GM20431 (cell line): ENCODE measurements at regions not wholly inside any gene's neighbourhood (a gene's known extent, or its start where the extent isn't known, plus 50 kb on each side); places are given as distances from the start of the nearest gene placed in this dataset.
"Not testable (repeated sequence)": the region's sequence is repeated elsewhere in the genome, so short reads cannot be mapped to it uniquely, and the experiment has no call there.

Experiments used
- in situ Hi-C: fragments of 300-500 bp; cut with MseI, MboI; formaldehyde crosslinking; loops from one replicate; pipeline ENCODE4 v1.15.0; 2020; ENCODE audit warnings: low sequenced_read_pairs; ENCODE audit not compliant: unreplicated experiment

DNA sequence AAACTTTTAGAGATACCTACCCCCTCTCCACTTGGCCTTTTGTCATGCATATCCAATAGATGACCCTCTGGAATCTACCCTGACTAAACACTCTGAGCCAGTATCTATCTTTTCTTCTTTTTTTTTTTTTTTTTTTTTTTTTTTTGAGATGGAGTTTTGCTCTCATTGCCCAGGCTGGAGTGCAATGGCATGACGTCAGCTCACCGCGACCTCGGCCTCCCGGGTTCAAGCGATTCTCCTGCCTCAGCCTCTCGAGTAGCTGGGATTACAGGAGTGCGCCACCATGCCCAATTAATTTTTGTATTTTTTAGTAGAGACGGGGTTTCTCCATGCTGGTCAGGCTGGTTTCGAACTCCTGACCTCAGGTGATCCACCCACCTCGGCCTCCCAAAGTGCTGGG lies 50.8 kb upstream of the GRIN2B start:
- in situ Hi-C loops = not testable (repeated sequence)

DNA sequence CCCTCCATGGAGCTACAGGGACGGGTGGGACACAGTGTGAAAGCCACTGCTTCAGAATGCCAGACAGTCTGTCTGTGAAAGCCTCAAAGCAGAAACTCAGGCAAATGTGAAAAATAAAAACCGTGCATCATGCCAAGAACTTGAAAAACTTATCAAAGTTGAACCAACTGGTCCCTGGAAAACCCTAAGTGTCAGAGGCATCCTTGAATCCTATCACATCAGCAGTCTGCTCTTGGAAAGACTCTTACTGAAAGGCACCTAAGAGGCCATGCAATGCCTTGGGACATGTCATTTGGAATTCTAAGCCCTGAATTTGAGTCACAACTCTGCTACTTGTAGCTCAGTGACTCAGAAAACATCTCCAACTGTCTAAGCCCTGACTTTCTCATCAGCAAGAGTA lies 62.4 kb upstream of the GRIN2B start:
- in situ Hi-C loops = no loop called here

DNA sequence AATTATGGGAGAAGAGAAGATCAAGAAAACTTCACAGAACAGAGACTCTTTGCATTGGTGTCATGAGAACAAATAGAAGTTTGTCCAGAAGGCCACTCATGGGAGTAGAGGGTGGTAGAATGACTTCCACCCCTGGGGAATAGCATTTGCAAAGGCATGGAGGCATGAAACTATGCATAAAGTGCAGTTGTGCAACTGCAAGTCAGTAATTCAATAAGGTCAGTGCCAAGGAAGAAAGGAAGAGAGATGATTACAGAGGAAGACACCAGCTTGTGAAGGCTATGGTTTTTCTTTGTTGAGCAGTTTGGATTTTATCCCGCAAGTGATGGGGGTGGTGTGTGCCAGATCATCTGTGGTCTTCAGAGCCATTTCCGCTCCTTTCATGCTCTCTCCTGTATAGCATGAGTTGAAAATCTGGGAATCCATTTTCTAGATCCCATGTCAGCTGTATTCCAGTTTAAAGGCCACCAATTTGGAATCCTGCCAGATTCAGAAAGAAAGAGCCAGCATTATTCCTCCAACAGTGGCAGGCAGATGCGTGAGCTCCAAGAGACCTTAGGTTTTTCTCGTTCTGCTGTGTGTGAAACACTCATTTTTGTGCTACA lies 67.6 kb upstream of the GRIN2B start:
- in situ Hi-C loops = no loop called here

DNA sequence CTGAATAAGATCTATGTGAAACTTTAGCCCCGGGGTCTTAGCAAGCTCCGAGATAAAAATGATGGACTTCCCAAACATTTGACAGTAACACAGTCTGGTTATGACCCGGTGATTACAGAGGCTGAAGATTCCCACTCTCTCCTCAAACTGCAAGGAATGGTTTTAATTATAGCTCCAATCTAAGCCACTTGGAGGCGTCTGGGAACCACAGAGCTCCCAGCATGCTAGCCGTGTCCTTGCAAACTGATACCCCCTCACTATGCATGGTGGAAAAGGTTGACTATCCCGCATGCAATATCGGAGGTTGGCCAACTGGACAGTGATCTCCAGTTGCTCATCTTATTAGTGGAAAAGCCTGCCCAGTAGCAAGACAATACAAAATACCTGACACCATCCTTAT lies 76.5 kb upstream of the GRIN2B start:
- in situ Hi-C loops = no loop called here

DNA sequence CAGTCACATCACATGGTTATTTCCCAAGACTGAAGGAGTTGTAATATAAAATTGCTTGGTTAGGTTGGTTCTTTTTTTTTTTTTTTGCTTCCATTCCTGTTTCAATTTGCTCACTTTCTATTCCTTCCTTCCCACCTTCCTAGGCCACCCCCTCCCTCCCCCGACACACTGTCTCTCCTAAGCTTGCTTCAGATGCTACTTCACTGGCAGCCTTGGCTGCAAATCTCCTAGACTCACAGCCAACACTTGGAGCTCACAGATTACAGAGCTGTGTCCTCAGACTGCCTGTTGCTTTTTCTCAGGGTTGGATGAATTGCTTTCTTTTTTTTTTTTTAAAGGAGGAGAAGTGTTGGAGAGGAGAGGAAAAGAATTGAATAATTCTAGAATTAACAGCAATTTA lies 77.3 kb upstream of the GRIN2B start:
- in situ Hi-C loops = no loop called here

DNA sequence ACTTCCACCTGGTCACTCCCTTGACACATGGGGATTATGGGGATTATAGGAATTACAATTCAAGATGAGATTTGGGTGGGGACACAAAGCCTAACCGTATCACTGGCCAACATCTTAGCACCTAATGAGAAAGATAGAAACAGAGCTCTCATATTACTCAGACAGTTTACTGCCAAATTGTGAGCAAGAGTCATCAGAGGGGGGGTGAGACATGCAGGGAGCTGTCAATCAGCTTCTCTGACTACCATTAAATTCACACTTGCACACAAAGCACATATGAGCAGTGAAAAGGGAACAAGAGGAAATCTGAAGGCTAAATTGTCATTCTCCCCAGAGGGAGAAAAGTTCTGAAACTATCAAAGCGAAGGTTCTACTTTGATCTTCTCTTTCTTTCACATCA lies 78.1 kb upstream of the GRIN2B start:
- in situ Hi-C loops = no loop called here

DNA sequence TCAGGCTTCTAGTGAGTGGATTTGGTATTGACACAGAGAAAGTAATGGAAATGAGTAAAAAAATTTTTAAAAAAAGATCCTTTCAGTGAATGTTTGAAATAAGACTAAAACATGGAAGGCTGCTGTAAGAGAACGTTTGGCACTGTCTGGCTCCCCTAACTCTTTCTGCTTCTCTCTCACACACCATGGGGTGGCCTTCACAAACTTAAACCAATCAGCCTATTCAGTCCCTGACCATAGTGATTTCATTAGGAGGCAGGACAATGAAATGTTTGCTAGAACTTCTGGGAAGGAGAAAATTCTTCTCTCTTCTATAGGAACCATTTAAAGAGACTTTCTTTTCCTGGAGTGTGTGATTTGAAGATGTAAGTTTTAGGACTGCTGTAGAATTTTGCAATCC lies 84.2 kb upstream of the GRIN2B start:
- in situ Hi-C loops = no loop called here

DNA sequence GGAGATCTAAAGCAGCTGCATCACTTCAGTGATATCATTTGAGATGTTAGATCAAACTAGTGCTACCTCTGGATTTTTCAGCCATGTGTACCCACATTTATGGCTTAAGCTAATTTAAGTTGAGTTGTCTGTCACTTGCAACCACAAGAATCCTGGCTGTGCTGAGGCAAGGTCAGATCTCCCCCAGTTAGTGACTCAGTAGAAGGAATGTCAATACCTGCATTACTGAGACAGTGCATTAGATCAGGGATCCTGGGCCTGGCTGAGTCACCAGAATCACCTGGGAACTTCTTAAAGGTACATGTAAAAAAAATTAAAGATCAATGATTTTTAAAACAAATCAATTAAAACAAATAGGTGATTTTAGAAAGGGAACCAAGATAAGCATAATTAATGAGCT lies 84.6 kb upstream of the GRIN2B start:
- in situ Hi-C loops = no loop called here

DNA sequence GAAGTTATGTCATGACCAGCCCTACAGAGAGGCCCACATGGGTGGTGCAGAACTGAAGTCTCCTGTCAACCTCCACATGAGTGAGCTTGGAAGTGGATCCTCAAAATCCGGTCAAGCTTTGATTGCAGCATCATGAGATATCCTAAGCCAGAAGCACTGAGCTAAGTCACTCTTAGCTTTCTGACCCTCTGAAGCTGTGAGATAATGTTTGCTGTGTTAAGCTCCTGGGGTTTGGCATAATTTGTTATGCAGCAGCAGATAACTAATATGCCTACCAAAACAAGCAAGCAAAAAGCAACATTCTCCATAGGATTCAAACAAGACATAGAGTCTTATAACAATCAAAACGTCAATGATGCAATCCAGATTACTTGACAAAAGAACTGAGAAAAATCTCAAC lies 87.6 kb upstream of the GRIN2B start:
- in situ Hi-C loops = no loop called here

DNA sequence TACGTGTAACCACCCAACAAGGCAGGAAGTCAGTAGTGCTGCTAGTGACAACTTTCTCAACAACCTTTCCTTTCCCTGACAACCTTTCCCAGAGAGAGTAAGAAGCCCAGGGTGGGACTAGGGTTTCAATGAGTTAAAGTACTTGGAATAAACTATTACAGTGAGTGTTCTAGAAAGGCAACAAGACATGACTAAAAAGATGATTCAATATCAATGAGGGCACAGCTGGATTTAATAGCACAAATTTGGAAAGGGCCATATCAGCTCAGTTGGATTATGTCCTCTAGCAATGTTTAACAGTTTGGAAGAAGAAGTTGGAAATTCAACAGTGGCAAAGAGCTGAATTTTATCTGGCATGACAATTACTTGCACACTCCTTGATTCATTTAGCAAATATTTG lies 90.4 kb upstream of the GRIN2B start:
- in situ Hi-C loops = no loop called here

DNA sequence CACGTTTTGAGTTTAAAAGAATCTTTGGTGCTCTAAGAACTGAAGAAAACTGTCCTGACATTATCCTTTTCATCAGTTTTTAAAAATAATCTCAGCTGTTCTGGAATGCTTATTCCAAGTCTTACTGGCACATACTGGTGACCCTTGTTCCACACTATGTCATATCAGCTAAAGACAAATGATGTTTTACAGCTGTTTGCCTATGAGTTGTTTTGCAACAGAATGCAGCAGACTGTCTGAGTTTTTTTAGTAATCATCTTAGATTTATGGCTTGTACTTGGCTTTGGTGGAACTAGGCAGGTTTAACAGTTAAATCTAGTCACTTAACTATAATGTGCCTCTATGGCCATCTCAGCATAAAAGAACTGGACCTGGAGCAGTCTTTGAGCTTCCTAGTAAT lies 91.6 kb upstream of the GRIN2B start:
- in situ Hi-C loops = no loop called here

DNA sequence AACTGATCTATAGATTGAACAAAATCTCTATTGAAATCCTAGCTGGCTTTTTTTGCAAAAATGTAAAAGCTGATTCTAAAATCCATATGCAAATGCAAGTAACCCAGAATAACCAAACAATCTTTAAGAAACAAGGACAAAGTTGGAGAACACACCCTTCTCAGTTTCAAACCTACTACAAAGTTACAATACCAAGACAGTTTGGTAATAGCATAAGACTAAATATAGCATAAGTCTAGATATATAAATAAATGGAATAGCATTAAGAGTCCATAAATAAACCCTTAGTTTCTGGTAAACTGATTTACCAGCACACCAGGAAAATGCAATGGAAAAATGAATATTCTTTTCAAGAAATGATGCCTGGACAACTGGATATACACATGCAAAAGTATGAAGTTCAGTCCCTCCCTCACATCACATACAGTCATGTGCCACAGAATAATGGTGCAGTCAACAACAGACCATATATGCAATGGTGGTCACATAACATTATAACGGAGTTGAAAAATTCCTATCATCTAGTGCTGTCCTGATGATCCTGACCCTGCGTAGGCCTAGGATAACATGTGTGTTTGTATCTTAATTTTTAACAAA lies 94.5 kb upstream of the GRIN2B start:
- in situ Hi-C loops = no loop called here

DNA sequence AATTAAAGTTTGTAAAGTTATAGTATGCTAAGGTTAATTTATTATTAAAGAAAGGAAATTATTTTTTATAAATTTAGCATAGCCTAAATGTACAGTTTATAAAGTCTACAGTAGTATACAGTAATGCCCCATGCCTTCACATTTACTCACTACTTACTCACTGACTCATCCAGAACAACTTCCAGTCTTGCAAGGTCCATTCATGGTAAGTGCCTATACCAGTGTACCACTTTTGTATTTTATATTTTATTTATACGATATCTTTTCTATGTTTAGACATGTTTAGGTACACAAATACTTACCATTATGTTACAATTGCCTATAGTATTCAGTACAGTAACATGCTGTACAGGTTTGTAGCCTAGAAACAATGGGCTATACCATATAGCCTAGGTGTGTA lies 95.1 kb upstream of the GRIN2B start:
- in situ Hi-C loops = no loop called here

DNA sequence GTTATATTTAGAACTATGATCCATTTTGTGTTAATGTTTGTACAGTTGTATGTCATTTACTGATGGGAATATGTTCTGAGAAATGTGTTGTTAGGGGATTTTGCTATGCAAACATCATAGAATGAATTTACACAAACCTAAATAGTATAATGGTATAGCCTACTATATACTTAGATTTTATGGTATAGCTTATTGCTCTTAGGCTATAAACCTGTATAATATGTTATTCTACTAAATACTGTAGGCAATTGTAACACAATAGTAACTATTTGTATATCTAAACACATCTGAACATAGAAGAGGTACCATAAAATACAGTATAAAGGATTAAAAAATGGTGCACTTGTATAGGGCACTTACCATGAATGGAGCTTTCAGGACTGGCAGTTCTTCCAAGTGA lies 105.4 kb upstream of the GRIN2B start:
- in situ Hi-C loops = no loop called here

DNA sequence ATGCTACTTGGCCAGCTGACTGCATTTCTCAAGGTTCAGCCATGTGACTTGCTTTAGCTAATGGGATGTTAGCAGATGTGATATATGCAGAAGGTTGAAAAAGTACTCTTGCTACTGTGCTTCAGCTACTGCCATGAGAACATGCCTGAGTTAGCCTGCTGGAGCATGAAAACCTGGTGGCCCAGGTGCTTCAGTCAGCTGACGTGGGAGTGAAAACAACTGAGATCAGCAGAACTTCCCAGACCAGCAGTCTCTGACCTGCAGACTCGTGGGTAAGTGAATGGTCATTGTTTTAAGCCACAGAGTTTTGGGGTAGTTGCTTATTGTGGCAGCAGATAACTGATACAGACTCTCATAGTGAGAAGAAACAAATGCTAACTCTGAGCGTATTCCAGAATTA lies 118.6 kb upstream of the GRIN2B start:
- in situ Hi-C loops = no loop called here

DNA sequence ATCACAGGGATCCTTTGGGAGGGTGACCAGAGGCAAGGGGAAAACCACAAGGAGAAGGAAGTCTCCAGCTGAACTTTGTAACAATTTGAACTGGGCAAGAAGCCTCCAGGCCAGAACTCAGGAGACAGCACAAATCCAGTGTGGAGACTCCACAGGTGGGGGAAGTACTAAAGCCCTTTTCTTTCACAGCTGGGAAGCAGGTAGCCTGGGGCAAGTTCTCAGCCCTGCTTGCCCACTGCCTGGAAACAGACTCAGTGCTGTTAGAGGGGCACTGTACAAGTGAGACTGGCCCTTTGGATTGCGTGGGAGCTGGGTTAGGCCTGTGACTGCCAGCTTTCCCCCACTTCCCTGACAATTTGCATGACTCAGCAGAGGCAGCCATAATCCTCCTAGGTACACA lies 120.2 kb upstream of the GRIN2B start:
- in situ Hi-C loops = not testable (repeated sequence)

DNA sequence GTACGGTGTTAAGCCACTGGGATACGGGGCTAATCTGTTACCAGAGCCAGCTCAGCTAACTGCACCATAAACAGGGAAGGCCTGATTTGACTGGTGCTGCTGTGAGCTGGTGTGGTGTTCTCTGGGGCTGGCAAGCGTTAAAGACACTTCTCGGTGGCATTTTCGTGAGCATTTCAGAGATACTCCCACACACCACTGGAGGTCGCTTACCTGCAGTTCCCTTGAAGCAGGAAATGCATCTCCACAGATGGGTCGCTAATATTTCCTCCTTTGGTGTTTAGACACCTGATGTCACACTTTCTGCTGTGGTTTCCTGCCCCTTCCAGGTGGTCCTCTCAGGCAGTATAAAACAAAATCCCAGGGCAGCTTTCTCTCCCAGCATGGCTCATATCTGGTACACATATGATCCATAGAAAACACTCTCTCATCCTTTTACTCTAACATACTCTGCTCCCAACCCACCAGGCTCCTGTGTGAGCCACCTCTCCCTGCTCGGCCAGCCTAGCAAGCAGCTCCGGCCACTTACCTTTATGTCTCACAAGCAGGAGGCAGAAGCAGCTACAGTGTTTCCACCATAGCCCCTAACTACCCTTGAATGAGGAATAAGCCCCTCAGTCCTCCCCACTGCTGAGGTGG lies 129.9 kb upstream of the GRIN2B start:
- in situ Hi-C loops = no loop called here

DNA sequence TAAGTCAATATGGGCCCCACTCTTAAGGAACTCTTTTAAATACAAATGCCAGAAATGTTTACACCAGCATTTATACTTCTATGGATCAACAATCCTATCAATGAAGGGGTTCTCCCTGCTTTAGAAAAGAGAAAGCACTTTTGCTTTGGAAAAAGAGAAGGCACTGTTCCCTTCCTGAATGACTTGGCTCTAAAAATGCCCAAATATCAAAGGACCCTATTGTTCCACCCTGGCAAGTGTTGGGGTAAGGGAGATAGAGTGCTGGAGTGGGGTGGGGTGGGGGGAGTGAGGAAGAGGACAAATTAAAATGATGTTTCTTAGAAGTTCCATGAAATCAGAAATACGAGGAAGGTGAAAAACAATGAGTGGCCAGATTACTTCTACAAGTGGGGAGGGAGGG lies 131.6 kb upstream of the GRIN2B start:
- in situ Hi-C loops = no loop called here

DNA sequence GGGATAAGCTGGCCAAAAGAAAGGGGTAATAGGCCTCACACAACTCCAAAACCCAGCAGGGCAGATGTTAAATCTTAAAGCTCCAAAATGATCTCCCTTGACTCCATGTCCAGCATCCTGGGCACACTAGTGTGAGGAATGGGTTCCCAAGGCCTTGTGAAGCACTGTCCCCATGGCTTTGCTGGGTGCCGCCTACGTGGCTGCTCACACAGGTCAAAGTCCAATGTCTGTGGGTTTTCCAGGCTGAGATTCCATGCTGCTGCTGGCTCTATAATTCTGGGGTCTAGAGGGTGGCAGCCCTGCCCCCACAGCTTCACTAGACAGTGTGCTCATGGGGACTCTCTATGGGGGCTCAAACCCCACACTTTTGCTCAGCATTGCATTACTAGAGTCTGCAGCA lies 145.3 kb upstream of the GRIN2B start:
- in situ Hi-C loops = no loop called here

DNA sequence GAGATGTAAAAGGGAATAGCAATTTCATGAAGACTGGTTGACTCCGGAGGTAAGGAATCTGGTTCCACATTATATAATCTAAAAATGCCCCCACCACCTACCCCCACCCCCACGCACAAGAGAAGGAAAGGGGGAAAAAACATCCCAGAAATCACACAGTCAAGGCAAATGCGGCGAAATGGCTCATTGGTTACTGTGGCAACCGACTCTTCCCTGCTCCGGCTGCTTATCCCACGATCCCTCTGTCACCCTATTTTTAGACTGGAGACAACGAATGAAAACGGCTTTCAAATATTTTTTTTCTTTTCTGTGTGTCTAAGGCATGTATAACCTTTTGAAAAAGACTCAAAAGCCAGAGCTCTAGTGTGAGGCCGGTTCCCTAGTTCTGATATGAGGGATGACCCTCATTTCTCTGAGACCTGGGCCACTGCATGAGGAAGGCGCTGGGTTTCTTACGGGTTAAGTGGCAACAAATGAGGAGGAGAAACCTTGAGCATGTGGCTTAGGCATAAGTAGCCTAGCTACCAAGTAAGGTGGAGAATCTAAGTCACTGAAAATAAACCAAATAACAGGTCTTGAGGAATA lies 148.3 kb upstream of the GRIN2B start:
- in situ Hi-C loops = no loop called here

DNA sequence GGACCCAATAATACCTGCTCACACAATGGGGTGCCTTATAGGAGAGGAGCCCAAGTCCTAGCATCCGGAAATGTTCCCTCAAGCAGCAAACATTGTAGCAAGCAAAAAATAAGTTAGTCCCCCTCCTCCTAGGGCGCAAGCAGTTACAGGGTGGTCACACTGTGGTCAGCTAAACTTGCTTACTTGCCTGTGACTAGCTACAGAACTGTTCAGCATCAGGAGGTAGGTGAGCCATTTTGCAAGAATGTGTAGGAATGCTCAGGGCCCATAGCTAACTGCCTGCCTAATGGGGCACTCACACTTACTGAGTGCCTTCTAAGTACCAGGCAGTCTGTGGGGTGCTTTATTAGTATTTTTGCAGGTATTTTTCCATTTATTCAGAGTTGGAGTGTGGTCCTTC lies 154.6 kb upstream of the GRIN2B start:
- in situ Hi-C loops = no loop called here

DNA sequence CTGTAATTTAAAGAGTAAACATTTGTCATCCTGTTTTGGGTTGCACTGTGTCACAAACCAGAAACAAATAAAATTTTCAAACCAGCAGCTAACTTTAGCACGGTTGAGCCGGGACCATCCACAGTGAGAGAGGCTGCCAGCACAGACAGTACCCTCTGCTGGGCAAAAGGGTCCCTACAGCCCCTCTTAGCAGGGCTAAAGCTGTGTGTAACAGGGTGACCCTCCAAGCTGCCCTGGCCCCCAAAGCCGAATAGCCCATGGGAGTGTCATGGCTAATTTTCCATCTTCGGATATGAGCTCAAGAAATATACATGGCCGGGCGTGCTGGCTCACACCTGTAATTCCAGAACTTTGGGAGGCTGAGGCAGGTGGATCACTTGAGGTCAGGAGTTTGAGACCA lies 157.1 kb upstream of the GRIN2B start:
- in situ Hi-C loops = no loop called here
